GM20000 (cell line): ENCODE measurements at regions not wholly inside any gene's neighbourhood (a gene's known extent, or its start where the extent isn't known, plus 50 kb on each side); places are given as distances from the start of the nearest gene placed in this dataset.

ENCODE experiments used
- DNase-seq: peaks from one replicate; pipeline ENCODE4 v3.0.0; 2012; ENCODE audit warnings: low spot score
- TF ChIP-seq, protein P1 (sequence below): IDR thresholded peaks from 2 replicates; pipeline ENCODE4 v1.5.1; 2012; ENCODE audit warnings: mild to moderate bottlenecking, control low read depth; ENCODE audit errors: extremely low read depth, missing control alignments

DNA sequence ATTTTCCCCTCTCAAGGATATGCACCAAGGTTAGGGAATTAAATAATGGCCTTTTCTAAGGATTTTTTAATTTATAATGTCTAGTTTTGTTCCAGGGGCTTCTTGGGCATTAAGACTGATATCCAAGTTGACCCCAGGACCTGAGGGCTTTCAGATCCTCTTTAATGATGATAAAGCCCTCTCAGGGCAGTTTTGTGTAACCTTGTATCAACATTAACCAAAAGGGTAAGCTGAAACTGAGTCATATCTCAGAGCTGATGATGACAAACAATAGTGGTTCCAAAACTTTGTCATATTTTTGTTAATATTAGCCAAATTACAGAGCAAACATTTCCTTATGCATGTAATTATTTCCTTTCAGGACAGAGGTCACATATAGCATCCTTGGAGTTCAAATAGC lies 309.4 kb upstream of the MAN1A1 start:
- TF ChIP-seq, protein P1, sequence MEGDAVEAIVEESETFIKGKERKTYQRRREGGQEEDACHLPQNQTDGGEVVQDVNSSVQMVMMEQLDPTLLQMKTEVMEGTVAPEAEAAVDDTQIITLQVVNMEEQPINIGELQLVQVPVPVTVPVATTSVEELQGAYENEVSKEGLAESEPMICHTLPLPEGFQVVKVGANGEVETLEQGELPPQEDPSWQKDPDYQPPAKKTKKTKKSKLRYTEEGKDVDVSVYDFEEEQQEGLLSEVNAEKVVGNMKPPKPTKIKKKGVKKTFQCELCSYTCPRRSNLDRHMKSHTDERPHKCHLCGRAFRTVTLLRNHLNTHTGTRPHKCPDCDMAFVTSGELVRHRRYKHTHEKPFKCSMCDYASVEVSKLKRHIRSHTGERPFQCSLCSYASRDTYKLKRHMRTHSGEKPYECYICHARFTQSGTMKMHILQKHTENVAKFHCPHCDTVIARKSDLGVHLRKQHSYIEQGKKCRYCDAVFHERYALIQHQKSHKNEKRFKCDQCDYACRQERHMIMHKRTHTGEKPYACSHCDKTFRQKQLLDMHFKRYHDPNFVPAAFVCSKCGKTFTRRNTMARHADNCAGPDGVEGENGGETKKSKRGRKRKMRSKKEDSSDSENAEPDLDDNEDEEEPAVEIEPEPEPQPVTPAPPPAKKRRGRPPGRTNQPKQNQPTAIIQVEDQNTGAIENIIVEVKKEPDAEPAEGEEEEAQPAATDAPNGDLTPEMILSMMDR = no peak
- no peak for DNase-seq

DNA sequence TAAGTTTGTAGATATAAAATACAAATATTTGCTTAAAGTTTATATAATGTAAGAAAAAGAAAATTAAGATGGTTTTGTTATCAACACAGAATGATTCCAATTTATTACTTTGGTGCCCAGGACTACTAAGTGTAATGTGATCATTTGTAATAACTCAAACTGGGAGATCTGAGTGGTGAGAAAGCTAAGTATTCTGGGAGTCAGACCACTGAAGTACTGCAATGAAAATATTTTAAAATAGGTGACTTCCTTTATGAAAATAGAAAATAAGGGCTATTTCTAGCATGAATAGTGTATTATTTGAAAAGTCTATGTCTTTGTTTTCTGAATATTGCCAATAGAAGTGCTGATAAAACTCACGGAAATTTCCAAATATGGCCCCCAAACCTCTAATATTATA lies 305.6 kb upstream of the MAN1A1 start:
- TF ChIP-seq, protein P1 = no peak
- no peak for DNase-seq

DNA sequence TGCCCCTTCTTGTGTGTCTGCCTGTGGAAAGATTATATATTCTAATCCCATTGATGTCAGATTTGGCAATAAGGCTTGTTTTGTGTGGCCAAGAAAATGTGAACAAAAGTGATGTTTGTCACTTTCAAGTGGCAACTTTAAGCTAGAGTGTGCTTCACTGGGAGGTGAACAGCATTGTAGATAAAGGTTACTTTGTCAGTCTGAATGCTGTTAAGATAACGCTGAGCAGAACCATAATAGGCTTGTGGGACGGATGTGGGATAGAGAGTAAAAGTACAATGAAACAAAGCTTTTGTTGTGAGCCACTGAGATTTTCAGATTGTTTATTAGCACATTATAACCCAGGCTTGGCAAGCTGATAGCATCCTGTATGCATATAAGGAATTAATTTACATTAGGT lies 303.8 kb upstream of the MAN1A1 start:
- TF ChIP-seq, protein P1 = no peak
- no peak for DNase-seq

DNA sequence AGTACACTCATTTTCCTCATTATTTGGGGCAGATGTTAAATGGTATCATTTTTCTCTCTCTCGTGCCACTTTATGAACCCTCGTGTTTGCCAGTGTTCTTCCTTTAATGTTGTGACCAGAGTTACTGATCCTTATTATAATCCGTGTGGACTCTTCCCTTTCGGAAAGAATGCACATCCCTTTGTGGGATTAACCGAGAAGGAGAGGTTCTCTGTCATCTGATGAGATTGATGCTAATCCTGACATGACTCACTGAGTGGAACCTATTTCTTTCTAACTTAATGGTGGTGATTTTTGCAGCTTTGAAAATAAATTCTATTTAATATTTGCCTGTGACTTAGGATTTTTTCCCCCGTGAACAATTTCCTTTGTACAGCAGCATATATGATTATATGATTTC lies 300.0 kb upstream of the MAN1A1 start:
- DNase-seq = no peak
- TF ChIP-seq, protein P1 = no peak

DNA sequence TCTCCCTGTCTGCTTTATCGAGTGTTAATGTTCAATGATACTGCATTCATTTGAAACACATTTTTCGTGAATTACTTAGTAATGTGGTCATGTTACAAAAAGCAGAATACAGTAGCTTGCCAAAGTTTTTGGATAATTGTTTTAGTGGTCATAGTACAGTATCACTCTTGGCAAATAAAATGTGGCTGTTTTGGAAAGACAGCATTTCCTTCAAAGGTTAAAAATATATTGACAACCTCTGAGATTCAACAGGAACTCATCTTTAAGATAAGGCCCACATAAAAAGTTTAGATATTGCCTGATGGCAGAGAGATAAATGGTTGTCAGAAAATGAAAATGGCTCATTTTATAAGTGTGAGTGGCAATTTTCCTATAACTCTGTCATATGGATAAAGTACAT lies 297.7 kb upstream of the MAN1A1 start:
- no peak for DNase-seq
- TF ChIP-seq, protein P1 = no peak

DNA sequence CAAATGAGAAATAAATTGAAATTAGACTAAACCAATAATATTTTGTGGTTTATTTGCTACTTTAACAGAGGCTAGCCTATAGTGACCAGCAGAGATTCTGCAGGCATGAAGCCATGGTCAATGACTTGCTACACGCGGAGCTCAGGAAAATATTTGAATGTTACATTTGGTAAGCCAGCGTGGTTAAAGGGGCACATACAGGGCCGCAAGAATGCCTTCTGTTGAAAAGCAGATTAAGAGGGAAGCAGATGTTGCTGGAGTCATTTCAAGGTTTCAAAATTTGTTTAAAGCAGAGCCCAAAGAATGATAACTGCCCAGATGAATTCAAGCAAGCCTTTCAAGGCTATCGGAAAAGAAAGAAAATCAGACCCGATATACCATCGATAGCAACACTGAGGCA lies 294.3 kb upstream of the MAN1A1 start:
- DNase-seq = no peak
- TF ChIP-seq, protein P1 = no peak

DNA sequence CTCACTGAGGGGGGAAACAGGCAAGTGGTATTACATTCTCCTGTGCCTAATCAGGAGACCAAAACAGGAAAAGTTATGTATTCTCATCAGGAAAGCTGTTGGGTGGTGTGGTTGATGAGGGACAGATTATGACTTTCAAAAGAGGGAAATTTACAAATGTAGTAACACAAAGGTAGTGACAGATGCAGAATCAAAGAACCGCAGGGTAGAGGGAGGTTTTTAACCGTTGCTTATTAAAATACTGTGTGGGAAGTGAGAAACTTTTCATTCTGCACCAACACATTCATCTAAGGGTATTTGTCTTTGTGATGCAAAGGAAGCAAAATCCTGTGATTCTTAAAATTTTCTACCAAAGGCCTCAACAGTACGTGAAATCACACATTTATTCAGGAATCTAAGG lies 288.2 kb upstream of the MAN1A1 start:
- TF ChIP-seq, protein P1 = no peak
- DNase-seq = no peak
